ENCODE measurements at regions not wholly inside any gene's neighbourhood (a gene's known extent, or its start where the extent isn't known, plus 50 kb on each side); places are given as distances from the start of the nearest gene placed in this dataset.

- TF ChIP-seq, protein P1, sequence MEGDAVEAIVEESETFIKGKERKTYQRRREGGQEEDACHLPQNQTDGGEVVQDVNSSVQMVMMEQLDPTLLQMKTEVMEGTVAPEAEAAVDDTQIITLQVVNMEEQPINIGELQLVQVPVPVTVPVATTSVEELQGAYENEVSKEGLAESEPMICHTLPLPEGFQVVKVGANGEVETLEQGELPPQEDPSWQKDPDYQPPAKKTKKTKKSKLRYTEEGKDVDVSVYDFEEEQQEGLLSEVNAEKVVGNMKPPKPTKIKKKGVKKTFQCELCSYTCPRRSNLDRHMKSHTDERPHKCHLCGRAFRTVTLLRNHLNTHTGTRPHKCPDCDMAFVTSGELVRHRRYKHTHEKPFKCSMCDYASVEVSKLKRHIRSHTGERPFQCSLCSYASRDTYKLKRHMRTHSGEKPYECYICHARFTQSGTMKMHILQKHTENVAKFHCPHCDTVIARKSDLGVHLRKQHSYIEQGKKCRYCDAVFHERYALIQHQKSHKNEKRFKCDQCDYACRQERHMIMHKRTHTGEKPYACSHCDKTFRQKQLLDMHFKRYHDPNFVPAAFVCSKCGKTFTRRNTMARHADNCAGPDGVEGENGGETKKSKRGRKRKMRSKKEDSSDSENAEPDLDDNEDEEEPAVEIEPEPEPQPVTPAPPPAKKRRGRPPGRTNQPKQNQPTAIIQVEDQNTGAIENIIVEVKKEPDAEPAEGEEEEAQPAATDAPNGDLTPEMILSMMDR (IDR thresholded peaks at IDR 0.05; ENCODE audit: extremely low read depth in 1 of 2, insufficient read depth in 1 of 2, low read depth in 1 of 2, low read length in 2 of 2): no peak
- TF ChIP-seq EZH2 (IDR thresholded peaks at IDR 0.05; ENCODE audit: borderline replicate concordance, low read depth, low read length, severe bottlenecking): no peak
- no peak for TF ChIP-seq JUN (IDR thresholded peaks at IDR 0.05; ENCODE audit: borderline replicate concordance, insufficient read depth, insufficient read length, low read depth)
- TF ChIP-seq POLR2A (IDR thresholded peaks at IDR 0.05; ENCODE audit: low read depth, low read length): no peak
- TF ChIP-seq MAX (IDR thresholded peaks at IDR 0.05; ENCODE audit: insufficient read depth, insufficient read length): no peak
- no peak for TF ChIP-seq POLR2AphosphoS5 (IDR thresholded peaks at IDR 0.05; ENCODE audit: insufficient read depth, low read depth, low read length)
These were observed 414.6 kb upstream of the TBL1XR1 start for GRCh38 chr3:177611752-177612334.
